ENCODE measurements at regions not wholly inside any gene's neighbourhood (a gene's known extent, or its start where the extent isn't known, plus 50 kb on each side); places are given as distances from the start of the nearest gene placed in this dataset.

DNA sequence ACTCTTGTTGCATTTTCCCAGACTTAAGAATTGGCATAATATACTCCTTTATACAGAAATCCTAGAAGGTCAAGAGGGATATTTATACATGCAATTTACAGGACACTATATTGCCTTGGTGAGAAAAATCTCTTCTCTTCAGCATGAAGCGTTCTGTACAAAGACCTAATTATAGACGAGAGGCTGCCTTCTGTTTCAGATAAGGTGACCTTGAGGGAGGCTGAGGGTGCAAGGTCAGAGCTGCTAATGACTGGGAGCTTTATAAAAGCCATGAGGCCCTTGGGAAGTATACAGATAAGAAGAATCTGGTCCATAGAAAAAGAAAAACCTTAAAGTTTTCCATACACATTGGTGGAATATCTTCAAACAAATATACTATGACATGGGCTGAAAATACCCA, 156.3 kb upstream of the SOX9 start:
- no peak overlapping the region for H3K27ac Mint-ChIP-seq (ENCODE audit: unreplicated experiment)
- no peaks in the 10 kb centered on the region for H3K9me3 Mint-ChIP-seq (ENCODE audit: unreplicated experiment)
- no peak for DNase-seq
- TF ChIP-seq, protein P1, sequence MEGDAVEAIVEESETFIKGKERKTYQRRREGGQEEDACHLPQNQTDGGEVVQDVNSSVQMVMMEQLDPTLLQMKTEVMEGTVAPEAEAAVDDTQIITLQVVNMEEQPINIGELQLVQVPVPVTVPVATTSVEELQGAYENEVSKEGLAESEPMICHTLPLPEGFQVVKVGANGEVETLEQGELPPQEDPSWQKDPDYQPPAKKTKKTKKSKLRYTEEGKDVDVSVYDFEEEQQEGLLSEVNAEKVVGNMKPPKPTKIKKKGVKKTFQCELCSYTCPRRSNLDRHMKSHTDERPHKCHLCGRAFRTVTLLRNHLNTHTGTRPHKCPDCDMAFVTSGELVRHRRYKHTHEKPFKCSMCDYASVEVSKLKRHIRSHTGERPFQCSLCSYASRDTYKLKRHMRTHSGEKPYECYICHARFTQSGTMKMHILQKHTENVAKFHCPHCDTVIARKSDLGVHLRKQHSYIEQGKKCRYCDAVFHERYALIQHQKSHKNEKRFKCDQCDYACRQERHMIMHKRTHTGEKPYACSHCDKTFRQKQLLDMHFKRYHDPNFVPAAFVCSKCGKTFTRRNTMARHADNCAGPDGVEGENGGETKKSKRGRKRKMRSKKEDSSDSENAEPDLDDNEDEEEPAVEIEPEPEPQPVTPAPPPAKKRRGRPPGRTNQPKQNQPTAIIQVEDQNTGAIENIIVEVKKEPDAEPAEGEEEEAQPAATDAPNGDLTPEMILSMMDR (IDR thresholded peaks at IDR 0.05; ENCODE audit: partially characterized antibody, unreplicated experiment): no peak
- no peak overlapping the region for H3K4me3 Mint-ChIP-seq (ENCODE audit: unreplicated experiment)
- no peaks in the 10 kb centered on the region for H3K27me3 Mint-ChIP-seq (ENCODE audit: unreplicated experiment)
- peaks cover 4% of the 10 kb centered on the region for H3K4me1 Mint-ChIP-seq (ENCODE audit: low read depth, unreplicated experiment)
- no peaks in the 10 kb centered on the region for H3K36me3 Mint-ChIP-seq (ENCODE audit: unreplicated experiment)

DNA sequence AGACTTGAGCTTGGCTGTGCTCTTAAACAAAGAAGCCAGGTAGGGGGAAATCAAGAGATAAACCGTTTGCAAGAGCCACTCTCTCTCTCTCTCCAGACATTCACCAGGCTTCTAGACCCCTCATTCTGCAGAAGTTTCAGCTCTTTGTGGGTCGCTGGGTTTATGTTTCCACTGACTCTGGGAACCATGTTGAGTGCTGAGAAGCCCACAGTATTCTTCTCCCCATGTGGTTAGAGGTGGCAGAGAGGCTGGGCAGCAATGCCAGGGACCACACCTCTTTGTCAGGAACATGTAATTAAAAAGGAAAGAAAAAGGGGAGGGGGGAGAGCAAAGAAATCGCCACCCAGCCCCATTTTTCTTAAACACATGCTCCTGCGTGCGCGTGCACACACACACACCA, 154.8 kb upstream of the SOX9 start:
- no peak for DNase-seq
- Mint-ChIP-seq H3K27me3 (ENCODE audit: unreplicated experiment) (no peaks in the 10 kb centered on the region), H3K4me3 (ENCODE audit: unreplicated experiment) (no peak overlapping the region), H3K27ac (ENCODE audit: unreplicated experiment) (no peak overlapping the region), H3K36me3 (ENCODE audit: unreplicated experiment) (no peaks in the 10 kb centered on the region), H3K9me3 (ENCODE audit: unreplicated experiment) (no peaks in the 10 kb centered on the region), H3K4me1 (ENCODE audit: low read depth, unreplicated experiment) (peaks cover 4% of the 10 kb centered on the region)
- TF ChIP-seq, protein P1 (IDR thresholded peaks at IDR 0.05; ENCODE audit: partially characterized antibody, unreplicated experiment): no peak

DNA sequence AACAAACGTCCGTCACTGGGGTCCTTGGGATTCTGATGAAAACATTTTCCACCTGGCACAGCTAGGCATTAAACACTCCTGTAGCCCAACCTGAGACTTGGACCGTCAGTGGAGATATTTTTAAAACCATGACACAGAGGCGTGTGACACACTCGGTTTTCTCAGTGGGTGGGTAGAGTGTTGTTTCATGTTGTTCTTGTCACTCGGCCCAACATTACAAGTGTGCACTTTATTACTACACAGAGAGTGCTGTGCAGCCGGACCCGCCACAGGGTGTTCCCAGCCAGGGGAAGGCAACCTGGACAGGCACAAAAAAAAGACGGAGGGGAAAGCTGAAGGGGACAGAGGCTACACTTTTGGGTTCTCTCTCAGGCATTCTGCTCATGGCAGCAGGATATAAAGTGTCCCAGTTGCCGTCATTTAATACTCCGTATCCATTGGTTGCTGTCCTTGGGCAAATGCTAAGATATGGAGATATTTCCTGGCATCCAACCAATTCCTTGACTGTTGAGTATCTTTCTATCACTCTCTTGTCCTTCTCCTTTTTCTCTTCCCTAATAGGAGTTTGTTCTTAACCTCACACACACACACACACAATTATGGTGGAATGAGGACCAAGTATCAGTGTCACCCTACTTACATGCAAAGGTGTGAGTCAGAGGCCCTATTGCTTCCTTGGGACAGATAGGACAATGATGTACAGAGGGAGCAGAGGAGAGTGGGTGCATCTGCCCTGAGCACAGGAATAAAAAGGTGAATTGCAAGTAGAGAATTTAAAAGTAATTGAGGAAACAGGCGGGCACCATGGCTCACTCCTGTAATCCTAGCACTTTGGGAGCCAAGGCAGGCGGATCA, 154.1 kb upstream of the SOX9 start:
- no peak overlapping the region for H3K4me3 Mint-ChIP-seq (ENCODE audit: unreplicated experiment)
- H3K9me3 Mint-ChIP-seq (ENCODE audit: unreplicated experiment): peaks cover 2% of the 10 kb centered on the region
- H3K27ac Mint-ChIP-seq (ENCODE audit: unreplicated experiment): no peak overlapping the region
- TF ChIP-seq, protein P1 (IDR thresholded peaks at IDR 0.05; ENCODE audit: partially characterized antibody, unreplicated experiment): no peak
- no peaks in the 10 kb centered on the region for H3K36me3 Mint-ChIP-seq (ENCODE audit: unreplicated experiment)
- no peak for DNase-seq
- H3K27me3 Mint-ChIP-seq (ENCODE audit: unreplicated experiment): no peaks in the 10 kb centered on the region
- peaks cover 4% of the 10 kb centered on the region for H3K4me1 Mint-ChIP-seq (ENCODE audit: low read depth, unreplicated experiment)

DNA sequence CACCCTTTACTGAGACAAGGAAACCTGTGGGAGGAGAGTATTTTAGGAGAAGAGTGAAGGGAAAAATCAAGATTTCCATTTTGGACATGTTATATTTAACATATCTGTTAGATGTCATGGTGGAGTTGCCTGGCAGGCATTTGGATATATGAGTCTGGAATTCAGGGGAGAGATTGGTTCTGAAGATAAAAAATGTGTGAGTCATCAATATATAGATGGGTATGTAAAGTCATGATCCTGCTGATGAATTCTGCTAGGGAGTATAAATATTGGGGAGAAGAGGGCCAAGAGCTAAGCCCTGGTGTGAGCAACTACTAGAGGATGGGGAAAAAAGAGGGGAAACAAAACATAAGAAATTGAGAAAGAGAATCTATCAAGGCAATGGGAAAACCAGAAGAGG, 151.3 kb upstream of the SOX9 start:
- Mint-ChIP-seq H3K27me3 (ENCODE audit: unreplicated experiment) (no peaks in the 10 kb centered on the region), H3K4me1 (ENCODE audit: low read depth, unreplicated experiment) (no peaks in the 10 kb centered on the region), H3K36me3 (ENCODE audit: unreplicated experiment) (no peaks in the 10 kb centered on the region), H3K4me3 (ENCODE audit: unreplicated experiment) (no peak overlapping the region), H3K27ac (ENCODE audit: unreplicated experiment) (no peak overlapping the region), H3K9me3 (ENCODE audit: unreplicated experiment) (peaks cover 2% of the 10 kb centered on the region)
- DNase-seq: no peak
- TF ChIP-seq, protein P1 (IDR thresholded peaks at IDR 0.05; ENCODE audit: partially characterized antibody, unreplicated experiment): no peak

DNA sequence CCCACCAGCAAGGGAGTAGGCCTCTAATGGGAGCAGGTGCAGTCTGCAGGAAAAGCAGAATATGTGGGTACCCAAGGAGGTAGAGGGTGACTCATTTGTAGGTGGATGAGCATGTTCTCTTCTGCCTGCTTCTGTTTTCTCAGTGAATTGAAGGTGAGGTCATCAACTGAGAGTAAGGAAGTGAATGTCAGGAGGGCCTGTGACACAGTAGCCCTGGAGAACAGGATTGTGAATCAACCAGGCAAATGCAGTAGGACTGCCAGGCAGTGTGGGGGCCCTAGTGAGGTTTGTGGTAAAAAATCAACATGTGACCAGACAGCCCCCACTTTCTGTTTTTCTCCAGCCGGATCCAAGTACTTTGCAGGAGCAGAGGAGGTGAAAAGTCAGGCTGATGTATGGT, 150.5 kb upstream of the SOX9 start:
- Mint-ChIP-seq H3K4me3 (ENCODE audit: unreplicated experiment) (no peak overlapping the region), H3K4me1 (ENCODE audit: low read depth, unreplicated experiment) (no peaks in the 10 kb centered on the region), H3K36me3 (ENCODE audit: unreplicated experiment) (no peaks in the 10 kb centered on the region)

More for the DNA sequence above, 150.5 kb upstream of the SOX9 start:
- Mint-ChIP-seq H3K9me3 (ENCODE audit: unreplicated experiment) (peaks cover 2% of the 10 kb centered on the region), H3K27ac (ENCODE audit: unreplicated experiment) (no peak overlapping the region), H3K27me3 (ENCODE audit: unreplicated experiment) (no peaks in the 10 kb centered on the region)
- no peak for DNase-seq
- TF ChIP-seq, protein P1 (IDR thresholded peaks at IDR 0.05; ENCODE audit: partially characterized antibody, unreplicated experiment): no peak

Measured in glutamatergic neuron (in vitro differentiated cells).